ENCODE measurements at regions not wholly inside any gene's neighbourhood (a gene's known extent, or its start where the extent isn't known, plus 50 kb on each side); places are given as distances from the start of the nearest gene placed in this dataset.
"Not testable (repeated sequence)": the region's sequence is repeated elsewhere in the genome, so short reads cannot be mapped to it uniquely, and the experiment has no call there.

- DNase-seq = no peak
Measured at GRCh38 chr5:84961193-84961592, 576.5 kb upstream of the EDIL3 start.

DNA sequence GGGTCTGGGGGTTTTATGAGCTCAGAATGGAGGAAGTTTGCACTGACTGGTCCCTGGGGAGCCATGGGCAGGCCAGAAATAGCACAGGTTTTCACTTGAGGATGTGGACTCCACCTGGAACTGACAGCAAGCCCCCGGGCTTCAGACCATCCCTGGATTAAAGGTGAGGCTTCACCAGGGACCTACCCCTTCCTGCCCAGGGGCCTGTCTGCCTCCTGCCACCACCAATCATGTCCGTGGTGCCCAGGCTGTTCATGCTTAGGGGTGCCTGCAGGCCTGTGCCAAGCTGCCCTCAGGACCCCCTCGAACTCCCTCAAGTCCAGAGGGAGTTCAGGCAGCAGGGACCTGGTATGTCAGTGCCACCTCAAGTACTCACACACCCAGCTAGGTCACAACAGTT is 577.2 kb upstream of the EDIL3 start:
- no peak for DNase-seq

DNA sequence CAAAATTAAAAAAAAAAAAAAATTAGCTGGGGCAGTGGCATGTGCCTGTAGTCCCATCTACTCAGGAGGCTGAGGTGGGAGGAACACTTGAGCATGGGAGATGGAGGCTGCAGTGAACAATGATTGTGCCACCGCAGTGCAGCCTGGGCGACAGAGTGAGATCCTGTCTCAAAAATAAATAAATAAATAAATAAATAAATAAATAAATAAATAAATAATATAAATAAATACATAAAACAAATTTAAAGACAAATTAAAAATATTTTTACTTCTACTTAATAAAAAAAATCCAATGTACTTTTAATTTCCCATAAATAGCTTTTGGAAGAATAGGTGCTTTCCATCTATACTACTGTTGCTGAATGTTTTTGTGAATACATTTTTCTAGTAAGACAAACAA is 598.4 kb upstream of the EDIL3 start:
- DNase-seq = no peak

GRCh38 chr5:84985148-84985547 is 600.5 kb upstream of the EDIL3 start:
- DNase-seq = no peak

DNA sequence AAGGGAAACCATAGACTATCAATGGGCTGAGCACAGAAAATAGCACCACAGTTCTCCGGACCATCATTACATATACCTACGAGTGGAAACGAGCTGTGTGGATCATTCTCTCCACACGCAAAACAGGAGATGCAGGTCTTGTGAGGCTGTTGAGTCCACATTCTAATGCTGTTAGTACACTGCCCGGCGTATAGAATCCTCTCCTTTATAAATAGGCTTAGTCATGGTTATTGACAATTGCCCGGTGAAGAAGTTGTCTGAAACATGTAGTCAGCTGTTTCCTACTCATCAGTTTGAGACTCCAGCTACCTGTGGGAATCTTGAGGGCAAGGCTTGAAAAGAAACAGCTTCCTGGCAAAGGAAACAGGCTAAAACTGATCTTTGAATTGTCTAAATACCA is 602.0 kb upstream of the EDIL3 start:
- DNase-seq = no peak

DNA sequence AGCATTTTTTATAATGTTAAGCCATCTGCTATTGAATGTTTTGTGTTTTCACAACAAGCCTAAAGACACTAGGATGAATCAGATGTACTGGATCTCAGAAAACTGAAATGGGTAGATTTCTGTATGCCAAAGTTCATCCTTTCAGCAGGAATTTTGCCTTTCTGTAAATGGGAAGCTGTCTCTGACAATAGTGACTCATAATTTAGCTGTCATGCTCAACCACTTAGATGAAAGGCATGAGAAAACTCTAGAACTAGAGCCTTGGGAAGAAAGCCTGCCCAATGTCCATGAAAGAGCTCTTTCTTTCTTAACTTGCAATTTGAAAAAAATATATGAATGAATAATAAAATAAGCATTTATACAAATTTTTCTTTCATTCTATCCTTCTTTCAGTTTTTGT is 616.0 kb upstream of the EDIL3 start:
- DNase-seq = no peak

- DNase-seq = not testable (repeated sequence)
Measured at GRCh38 chr5:85002026-85002425, 617.3 kb upstream of the EDIL3 start.

GRCh38 chr5:85010014-85010562 is 625.4 kb upstream of the EDIL3 start:
- DNase-seq = no peak

GRCh38 chr5:85017261-85017660 is 632.6 kb upstream of the EDIL3 start:
- no peak for DNase-seq

DNA sequence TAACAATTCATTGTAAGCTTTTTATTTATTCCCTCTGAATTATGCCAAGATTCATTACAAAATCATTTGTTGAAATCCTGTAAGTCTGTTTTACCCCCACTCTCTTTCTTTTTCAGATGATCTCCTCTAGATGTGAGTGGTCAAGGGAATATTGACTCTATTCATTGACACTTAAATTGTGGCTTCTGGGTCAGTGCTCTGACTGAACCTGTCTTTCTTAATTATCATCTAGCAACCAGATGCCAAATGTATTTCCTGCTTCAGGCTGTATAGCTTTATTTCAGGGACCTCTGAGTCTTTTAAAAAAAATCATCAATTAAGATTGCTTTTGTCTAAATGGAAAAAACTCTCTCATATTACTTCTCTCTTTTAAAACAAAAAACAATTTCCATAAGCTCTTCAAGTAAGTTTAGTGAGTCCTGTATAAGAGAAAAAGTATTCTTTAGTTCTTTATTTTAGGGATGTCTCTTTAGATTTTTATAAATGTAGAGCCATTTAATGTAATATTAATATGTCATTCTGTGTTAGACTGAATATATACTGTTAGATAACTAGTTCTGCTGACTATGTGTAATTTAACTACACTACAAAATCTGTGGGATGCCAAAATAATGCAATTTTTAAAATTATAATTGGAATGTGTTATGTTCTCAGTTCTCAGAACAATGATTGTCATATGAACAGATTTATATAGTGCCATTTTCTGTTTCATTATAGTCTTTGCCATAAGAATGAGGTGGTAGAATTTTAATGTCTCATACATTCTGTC is 645.8 kb upstream of the EDIL3 start:
- DNase-seq = no peak

- DNase-seq = no peak
Measured at GRCh38 chr5:85049020-85049419, 664.3 kb upstream of the EDIL3 start.

GRCh38 chr5:85052826-85053225 is 668.1 kb upstream of the EDIL3 start:
- DNase-seq = no peak

GRCh38 chr5:85069659-85070640 is 685.3 kb upstream of the EDIL3 start:
- no peak for DNase-seq

DNA sequence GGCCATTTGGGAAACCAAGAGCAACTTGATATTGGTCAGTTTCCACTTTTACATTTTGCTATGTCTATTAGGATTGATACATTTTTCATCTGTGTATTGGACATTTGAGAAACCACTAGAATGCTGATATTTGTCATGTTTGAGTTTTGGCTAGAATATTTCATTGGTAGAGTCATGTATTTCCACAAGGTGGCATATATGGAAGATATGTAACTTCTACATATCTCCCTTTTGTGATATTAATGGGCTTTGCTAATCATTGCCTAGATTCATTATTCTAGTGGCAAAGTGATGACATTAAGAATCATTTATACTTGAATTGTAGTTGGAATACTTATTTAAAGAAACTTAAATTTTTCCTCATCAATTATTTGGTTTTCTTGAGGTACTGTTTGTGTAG is 692.9 kb upstream of the EDIL3 start:
- no peak for DNase-seq

DNA sequence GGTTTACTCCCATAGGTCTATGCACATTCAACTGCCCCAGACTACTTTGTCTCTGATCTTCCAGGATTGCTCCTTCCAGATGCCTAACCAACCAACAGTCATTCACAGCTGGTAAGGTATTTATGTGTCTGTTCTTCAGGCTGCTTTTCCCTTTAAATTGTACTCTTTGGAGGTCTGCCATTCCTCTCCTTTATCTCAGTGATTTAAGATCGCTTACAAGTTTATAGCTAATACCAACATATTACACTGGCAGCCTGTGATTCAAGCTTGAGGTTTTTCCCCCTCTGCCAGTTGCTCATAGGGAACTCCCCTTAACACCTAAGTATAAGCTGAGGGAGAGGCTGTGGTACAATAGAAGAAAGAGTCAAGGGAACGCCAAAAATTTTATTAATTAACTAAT is 711.7 kb upstream of the EDIL3 start:
- no peak for DNase-seq

DNA sequence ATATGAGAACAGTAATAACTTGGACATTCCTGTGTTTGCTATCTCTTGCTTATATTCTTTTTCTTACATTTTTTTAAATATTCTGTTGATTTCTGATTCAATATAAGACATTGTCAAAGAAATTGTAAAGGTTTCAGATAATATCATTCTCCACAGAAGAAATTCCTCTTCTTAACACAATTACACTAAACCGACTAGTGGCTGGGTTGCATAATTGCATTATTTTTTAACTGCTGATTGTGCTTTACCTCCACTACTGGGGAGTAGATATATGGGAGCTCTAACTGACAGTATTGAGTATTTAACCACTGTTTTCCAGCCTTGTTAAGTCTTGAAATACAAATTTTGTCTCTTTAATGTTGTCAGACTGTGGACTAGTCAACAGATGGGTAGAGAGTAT is 723.8 kb upstream of the EDIL3 start:
- DNase-seq = no peak

GRCh38 chr5:85109616-85110015 is 724.9 kb upstream of the EDIL3 start:
- no peak for DNase-seq

DNA sequence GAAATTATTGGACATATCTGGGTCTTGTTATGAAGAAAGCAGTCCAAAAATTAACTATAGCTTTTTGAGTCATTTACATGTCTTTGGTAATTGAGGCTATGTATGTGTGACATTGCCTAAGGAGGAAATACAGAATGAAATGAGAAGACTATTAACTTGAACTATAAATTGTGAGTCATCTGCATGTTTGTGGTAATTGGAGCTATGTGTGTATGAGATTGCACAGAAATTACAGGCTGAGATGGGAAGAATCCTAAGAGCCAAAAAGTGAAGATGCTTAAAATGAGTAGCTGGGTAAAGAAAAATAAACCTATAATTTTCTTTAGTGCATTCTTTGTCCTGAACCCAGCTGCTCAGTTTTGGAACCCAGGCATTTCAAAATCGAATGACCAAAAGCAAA is 747.6 kb upstream of the EDIL3 start:
- DNase-seq = no peak

GRCh38 chr5:85140471-85140870 is 755.8 kb upstream of the EDIL3 start:
- DNase-seq = no peak

- DNase-seq = no peak
Measured at GRCh38 chr5:85143138-85143537, 758.5 kb upstream of the EDIL3 start.

- DNase-seq = no peak
Measured at GRCh38 chr5:85148701-85149100, 764.0 kb upstream of the EDIL3 start.

DNA sequence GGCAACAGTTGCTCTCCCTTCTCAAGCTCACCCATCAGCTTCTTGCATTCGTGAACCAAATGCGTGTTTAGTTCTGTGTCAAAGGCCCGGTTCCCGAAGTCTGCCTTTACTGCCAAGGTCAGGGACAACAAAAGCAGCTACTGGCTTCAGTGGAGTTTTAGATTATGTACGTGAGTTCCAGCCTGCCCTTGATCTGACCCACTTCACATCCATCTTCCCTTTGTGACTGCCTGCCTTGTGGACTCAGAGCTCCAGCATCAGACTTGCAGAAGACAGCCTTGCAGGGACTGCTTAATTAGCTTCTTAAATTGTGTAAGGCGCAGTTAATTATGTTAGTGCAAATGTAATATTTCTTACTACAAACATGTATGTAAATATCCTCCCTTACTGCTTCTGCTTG is 774.7 kb upstream of the EDIL3 start:
- no peak for DNase-seq

DNA sequence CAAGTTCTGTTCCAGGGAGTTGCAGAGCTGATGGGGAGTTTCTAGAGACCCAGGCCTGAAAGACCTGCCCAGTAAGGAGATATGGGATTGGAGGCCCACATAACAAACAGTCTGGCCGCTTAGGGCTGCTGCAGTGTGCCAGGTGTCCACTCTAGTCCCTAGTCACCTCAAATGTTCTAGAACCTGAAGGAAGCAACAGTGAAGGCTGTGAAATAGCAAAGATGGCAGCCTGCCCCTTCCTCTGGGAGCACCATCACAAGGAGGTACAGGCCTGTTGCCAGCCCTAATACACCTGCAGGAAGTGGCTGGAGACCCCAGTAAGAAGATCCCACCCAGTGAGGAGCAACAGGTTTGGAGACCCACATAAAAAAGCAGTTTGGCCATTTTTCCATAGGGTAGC is 783.8 kb upstream of the EDIL3 start:
- no peak for DNase-seq

Data from muscle of arm (tissue), 1 donor.